ENCODE measurements at regions not wholly inside any gene's neighbourhood (a gene's known extent, or its start where the extent isn't known, plus 50 kb on each side); places are given as distances from the start of the nearest gene placed in this dataset.

- Histone ChIP-seq H3K79me1 (replicated peaks; ENCODE audit: low read length, poor library complexity, severe bottlenecking) (peaks cover 3% of the 10 kb centered on the region), H2BK15ac (ENCODE audit: low read depth, poor library complexity, severe bottlenecking) (no peak overlapping the region), H3K9ac (ENCODE audit: low read length) (no peak overlapping the region), H4K91ac (ENCODE audit: low read length) (no peak overlapping the region), H3K4me3 (ENCODE audit: insufficient read depth in 1 of 2, low read depth in 1 of 2, low read length in 2 of 2) (no peak overlapping the region), H3K14ac (ENCODE audit: low read length in 2 of 2) (no peak overlapping the region), H3K27me3 (ENCODE audit: control insufficient read depth in 1 of 2, insufficient read depth in 1 of 2, low read length in 2 of 2) (no peaks in the 10 kb centered on the region), H4K8ac (ENCODE audit: low read length) (no peak overlapping the region), H2AK5ac (ENCODE audit: low read length, severe bottlenecking) (no peak overlapping the region), H3K36me3 (ENCODE audit: control insufficient read depth in 1 of 2, insufficient read depth in 2 of 2, low read depth in 1 of 2, low read length in 2 of 2) (no peaks in the 10 kb centered on the region), H3K18ac (ENCODE audit: low read depth in 1 of 2, low read length in 2 of 2) (no peak overlapping the region), H3K4me1 (ENCODE audit: control insufficient read depth, insufficient read depth, low read depth, low read length) (peaks cover 3% of the 10 kb centered on the region), H3K4me2 (ENCODE audit: low read length, poor library complexity, severe bottlenecking) (no peak overlapping the region), H3K9me3 (ENCODE audit: control insufficient read depth, low read length) (no peaks in the 10 kb centered on the region), H3K23ac (ENCODE audit: low read length in 2 of 2) (no peak overlapping the region), H3K4ac (ENCODE audit: low read depth in 1 of 2, low read length in 2 of 2) (no peak overlapping the region), H3K27ac (ENCODE audit: low read length, poor library complexity, severe bottlenecking) (no peak overlapping the region), H2BK120ac (ENCODE audit: low read depth, low read length) (no peak overlapping the region), H2AFZ (ENCODE audit: low read depth, low read length) (no peak overlapping the region), H2BK5ac (ENCODE audit: low read depth, low read length, poor library complexity, severe bottlenecking) (no peak overlapping the region), H2BK12ac (ENCODE audit: low read length in 2 of 2) (no peak overlapping the region)
- 63% methylated on average over 4 of the region's 5 CpGs for WGBS
- no peak for DNase-seq
Observed at GRCh38 chr15:29533647-29534046, 264.0 kb upstream of the NSMCE3 start.

GRCh38 chr15:29532296-29532695 lies 262.7 kb upstream of the NSMCE3 start:
- no peak overlapping the region for H2BK5ac ChIP-seq (ENCODE audit: low read depth, low read length, poor library complexity, severe bottlenecking)
- H3K14ac ChIP-seq (ENCODE audit: low read length in 2 of 2): no peak overlapping the region
- peaks cover 3% of the 10 kb centered on the region for H3K79me1 ChIP-seq (replicated peaks; ENCODE audit: low read length, poor library complexity, severe bottlenecking)

GRCh38 chr15:29530966-29531365 lies 261.3 kb upstream of the NSMCE3 start:
- Histone ChIP-seq H3K27me3 (ENCODE audit: control insufficient read depth in 1 of 2, insufficient read depth in 1 of 2, low read length in 2 of 2) (no peaks in the 10 kb centered on the region), H3K79me1 (replicated peaks; ENCODE audit: low read length, poor library complexity, severe bottlenecking) (peaks cover 3% of the 10 kb centered on the region), H2AK5ac (ENCODE audit: low read length, severe bottlenecking) (no peak overlapping the region), H3K18ac (ENCODE audit: low read depth in 1 of 2, low read length in 2 of 2) (no peak overlapping the region), H3K9me3 (ENCODE audit: control insufficient read depth, low read length) (no peaks in the 10 kb centered on the region), H3K23ac (ENCODE audit: low read length in 2 of 2) (no peak overlapping the region), H3K14ac (ENCODE audit: low read length in 2 of 2) (no peak overlapping the region), H3K27ac (ENCODE audit: low read length, poor library complexity, severe bottlenecking) (no peak overlapping the region), H3K4me2 (ENCODE audit: low read length, poor library complexity, severe bottlenecking) (no peak overlapping the region), H2BK120ac (ENCODE audit: low read depth, low read length) (no peak overlapping the region), H3K4me3 (ENCODE audit: insufficient read depth in 1 of 2, low read depth in 1 of 2, low read length in 2 of 2) (no peak overlapping the region), H2BK12ac (ENCODE audit: low read length in 2 of 2) (no peak overlapping the region), H2BK5ac (ENCODE audit: low read depth, low read length, poor library complexity, severe bottlenecking) (no peak overlapping the region), H3K4me1 (ENCODE audit: control insufficient read depth, insufficient read depth, low read depth, low read length) (peaks cover 3% of the 10 kb centered on the region), H3K36me3 (ENCODE audit: control insufficient read depth in 1 of 2, insufficient read depth in 2 of 2, low read depth in 1 of 2, low read length in 2 of 2) (no peaks in the 10 kb centered on the region), H4K8ac (ENCODE audit: low read length) (no peak overlapping the region), H2AFZ (ENCODE audit: low read depth, low read length) (no peak overlapping the region), H2BK15ac (ENCODE audit: low read depth, poor library complexity, severe bottlenecking) (no peak overlapping the region), H4K91ac (ENCODE audit: low read length) (no peak overlapping the region), H3K9ac (ENCODE audit: low read length) (no peak overlapping the region), H3K4ac (ENCODE audit: low read depth in 1 of 2, low read length in 2 of 2) (no peak overlapping the region)
- no peak for DNase-seq
- 83% methylated on average over 9 of the region's 9 CpGs for WGBS

More at GRCh38 chr15:29532296-29532695, 262.7 kb upstream of the NSMCE3 start:
- H3K27me3 ChIP-seq (ENCODE audit: control insufficient read depth in 1 of 2, insufficient read depth in 1 of 2, low read length in 2 of 2): no peaks in the 10 kb centered on the region
- no peak overlapping the region for H2BK12ac ChIP-seq (ENCODE audit: low read length in 2 of 2)
- no peak overlapping the region for H3K27ac ChIP-seq (ENCODE audit: low read length, poor library complexity, severe bottlenecking)
- no peak overlapping the region for H3K4me2 ChIP-seq (ENCODE audit: low read length, poor library complexity, severe bottlenecking)
- 87% methylated on average over 1 of the region's 1 CpG for WGBS
- H2BK120ac ChIP-seq (ENCODE audit: low read depth, low read length): no peak overlapping the region
- H2BK15ac ChIP-seq (ENCODE audit: low read depth, poor library complexity, severe bottlenecking): no peak overlapping the region
- no peak for DNase-seq
- H3K9ac ChIP-seq (ENCODE audit: low read length): no peak overlapping the region
- no peak overlapping the region for H3K4ac ChIP-seq (ENCODE audit: low read depth in 1 of 2, low read length in 2 of 2)
- H4K8ac ChIP-seq (ENCODE audit: low read length): no peak overlapping the region
- no peaks in the 10 kb centered on the region for H3K9me3 ChIP-seq (ENCODE audit: control insufficient read depth, low read length)
- H2AK5ac ChIP-seq (ENCODE audit: low read length, severe bottlenecking): no peak overlapping the region
- H3K36me3 ChIP-seq (ENCODE audit: control insufficient read depth in 1 of 2, insufficient read depth in 2 of 2, low read depth in 1 of 2, low read length in 2 of 2): no peaks in the 10 kb centered on the region
- H4K91ac ChIP-seq (ENCODE audit: low read length): no peak overlapping the region
- no peak overlapping the region for H3K23ac ChIP-seq (ENCODE audit: low read length in 2 of 2)
- H3K18ac ChIP-seq (ENCODE audit: low read depth in 1 of 2, low read length in 2 of 2): no peak overlapping the region
- H3K4me1 ChIP-seq (ENCODE audit: control insufficient read depth, insufficient read depth, low read depth, low read length): peaks cover 3% of the 10 kb centered on the region
- H2AFZ ChIP-seq (ENCODE audit: low read depth, low read length): no peak overlapping the region
- H3K4me3 ChIP-seq (ENCODE audit: insufficient read depth in 1 of 2, low read depth in 1 of 2, low read length in 2 of 2): no peak overlapping the region

- Histone ChIP-seq H3K9ac (ENCODE audit: low read length) (no peak overlapping the region), H3K4me3 (ENCODE audit: insufficient read depth in 1 of 2, low read depth in 1 of 2, low read length in 2 of 2) (no peak overlapping the region), H4K8ac (ENCODE audit: low read length) (no peak overlapping the region), H2BK12ac (ENCODE audit: low read length in 2 of 2) (no peak overlapping the region), H3K23ac (ENCODE audit: low read length in 2 of 2) (no peak overlapping the region), H3K18ac (ENCODE audit: low read depth in 1 of 2, low read length in 2 of 2) (no peak overlapping the region), H2BK15ac (ENCODE audit: low read depth, poor library complexity, severe bottlenecking) (no peak overlapping the region), H3K36me3 (ENCODE audit: control insufficient read depth in 1 of 2, insufficient read depth in 2 of 2, low read depth in 1 of 2, low read length in 2 of 2) (no peaks in the 10 kb centered on the region), H3K27me3 (ENCODE audit: control insufficient read depth in 1 of 2, insufficient read depth in 1 of 2, low read length in 2 of 2) (no peaks in the 10 kb centered on the region), H3K4me2 (ENCODE audit: low read length, poor library complexity, severe bottlenecking) (no peak overlapping the region), H2AFZ (ENCODE audit: low read depth, low read length) (no peak overlapping the region), H4K91ac (ENCODE audit: low read length) (no peak overlapping the region), H2BK5ac (ENCODE audit: low read depth, low read length, poor library complexity, severe bottlenecking) (no peak overlapping the region), H3K4ac (ENCODE audit: low read depth in 1 of 2, low read length in 2 of 2) (no peak overlapping the region), H2AK5ac (ENCODE audit: low read length, severe bottlenecking) (no peak overlapping the region), H3K4me1 (ENCODE audit: control insufficient read depth, insufficient read depth, low read depth, low read length) (peaks cover 2% of the 10 kb centered on the region), H3K9me3 (ENCODE audit: control insufficient read depth, low read length) (no peaks in the 10 kb centered on the region), H3K14ac (ENCODE audit: low read length in 2 of 2) (no peak overlapping the region), H3K27ac (ENCODE audit: low read length, poor library complexity, severe bottlenecking) (no peak overlapping the region), H2BK120ac (ENCODE audit: low read depth, low read length) (no peak overlapping the region), H3K79me1 (replicated peaks; ENCODE audit: low read length, poor library complexity, severe bottlenecking) (peaks cover 3% of the 10 kb centered on the region)
- no peak for DNase-seq
- 71% methylated on average over 3 of the region's 3 CpGs for WGBS
Observed at GRCh38 chr15:29529043-29529442, 259.4 kb upstream of the NSMCE3 start.

All from mesenchymal stem cell (in vitro differentiated cells and primary cell).